DOHH2 (cell line): ENCODE measurements at regions not wholly inside any gene's neighbourhood (a gene's known extent, or its start where the extent isn't known, plus 50 kb on each side); places are given as distances from the start of the nearest gene placed in this dataset.

Experiments used
- H3F3A ChIP-seq: fragments of 200-600 bp; sonication (generic), shearing (Covaris generic); 2 replicates; pipeline ENCODE4 v1.6.0; 2016; ENCODE audit warnings: antibody characterized with exemption, mild to moderate bottlenecking; ENCODE audit not compliant: control insufficient read depth, insufficient read depth
- H3K27ac ChIP-seq: fragments of 200-600 bp; sonication (generic); 2 replicates; pipeline ENCODE4 v1.5.1; 2014; ENCODE audit warnings: low read depth, mild to moderate bottlenecking, low read length, moderate library complexity
- H3K27me3 ChIP-seq: fragments of 200-600 bp; sonication (generic); 2 replicates; pipeline ENCODE4 v1.6.1; 2014; ENCODE audit warnings: mild to moderate bottlenecking, low read length, mixed read lengths; ENCODE audit not compliant: control insufficient read depth
- H3K36me3 ChIP-seq: fragments of 200-600 bp; sonication (generic); 2 replicates; pipeline ENCODE4 v1.6.1; 2014; ENCODE audit warnings: mild to moderate bottlenecking, low read length, moderate library complexity, mixed read lengths; ENCODE audit not compliant: control insufficient read depth
- H3K4me1 ChIP-seq: fragments of 200-600 bp; sonication (generic); 2 replicates; pipeline ENCODE4 v1.6.1; 2014; ENCODE audit warnings: mild to moderate bottlenecking, low read length, mixed read lengths; ENCODE audit not compliant: control insufficient read depth
- H3K4me2 ChIP-seq: fragments of 200-600 bp; sonication (generic); 2 replicates; pipeline ENCODE4 v1.6.0; 2014; ENCODE audit warnings: mild to moderate bottlenecking, low read length, moderate library complexity
- H3K4me3 ChIP-seq: fragments of 200-600 bp; sonication (generic); 2 replicates; pipeline ENCODE4 v1.5.1; 2014; ENCODE audit warnings: mild to moderate bottlenecking, low read length, mixed read lengths
- H3K79me2 ChIP-seq: fragments of 200-600 bp; sonication (generic); 2 replicates; pipeline ENCODE4 v1.6.1; 2014; ENCODE audit warnings: mild to moderate bottlenecking, low read length, mixed read lengths; ENCODE audit not compliant: control insufficient read depth
- H3K9me2 ChIP-seq: fragments of 200-600 bp; sonication (generic); replicated peaks from 2 replicates; pipeline ENCODE4 v1.6.1; 2014; ENCODE audit warnings: mild to moderate bottlenecking, low read length, mixed read lengths; ENCODE audit not compliant: control insufficient read depth
- H3K9me3 ChIP-seq: fragments of 200-600 bp; sonication (generic); 2 replicates; pipeline ENCODE4 v1.6.1; 2014; ENCODE audit warnings: antibody characterized with exemption, low read length, mixed read lengths; ENCODE audit not compliant: control insufficient read depth, insufficient read depth
- H4K20me1 ChIP-seq: fragments of 200-600 bp; sonication (generic); 2 replicates; pipeline ENCODE4 v1.6.0; 2014; ENCODE audit warnings: low read depth, mild to moderate bottlenecking, antibody characterized with exemption, low read length, moderate library complexity; ENCODE audit not compliant: control insufficient read depth, insufficient read depth
- EZH2phosphoT487 ChIP-seq: fragments of 200-600 bp; sonication (generic); IDR thresholded peaks from 2 replicates; pipeline ENCODE4 v1.6.1; 2017; ENCODE audit warnings: borderline replicate concordance, mild to moderate bottlenecking, antibody characterized with exemption, low read length, moderate library complexity, mixed read lengths
- TF ChIP-seq, protein P1 (sequence below): fragments of 200-600 bp; sonication (generic); IDR thresholded peaks from one replicate; pipeline ENCODE4 v1.5.1; 2014; ENCODE audit warnings: antibody characterized with exemption, mild to moderate bottlenecking, low read depth, low read length; ENCODE audit not compliant: poor library complexity, severe bottlenecking

DNA sequence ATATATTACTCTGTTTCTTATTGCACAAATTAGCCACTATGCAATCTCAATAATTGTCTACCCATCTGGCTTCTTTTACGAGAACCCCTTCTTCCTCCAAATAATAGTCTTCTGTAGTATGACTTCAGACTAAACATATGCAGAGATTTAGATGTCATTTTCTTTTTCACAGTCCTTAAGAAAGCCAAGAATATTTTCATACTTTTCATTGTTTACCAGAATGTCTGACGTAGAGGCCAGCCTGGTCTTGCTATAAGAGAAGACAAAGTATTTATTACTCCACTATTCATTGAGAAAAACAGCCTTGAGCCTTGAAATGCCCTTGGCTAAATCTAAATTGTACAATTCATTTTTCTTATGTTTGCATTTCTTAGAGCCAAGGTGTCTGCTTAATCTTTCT is 714.9 kb upstream of the CXADR start:
- no peak for TF ChIP-seq EZH2phosphoT487
- TF ChIP-seq, protein P1, sequence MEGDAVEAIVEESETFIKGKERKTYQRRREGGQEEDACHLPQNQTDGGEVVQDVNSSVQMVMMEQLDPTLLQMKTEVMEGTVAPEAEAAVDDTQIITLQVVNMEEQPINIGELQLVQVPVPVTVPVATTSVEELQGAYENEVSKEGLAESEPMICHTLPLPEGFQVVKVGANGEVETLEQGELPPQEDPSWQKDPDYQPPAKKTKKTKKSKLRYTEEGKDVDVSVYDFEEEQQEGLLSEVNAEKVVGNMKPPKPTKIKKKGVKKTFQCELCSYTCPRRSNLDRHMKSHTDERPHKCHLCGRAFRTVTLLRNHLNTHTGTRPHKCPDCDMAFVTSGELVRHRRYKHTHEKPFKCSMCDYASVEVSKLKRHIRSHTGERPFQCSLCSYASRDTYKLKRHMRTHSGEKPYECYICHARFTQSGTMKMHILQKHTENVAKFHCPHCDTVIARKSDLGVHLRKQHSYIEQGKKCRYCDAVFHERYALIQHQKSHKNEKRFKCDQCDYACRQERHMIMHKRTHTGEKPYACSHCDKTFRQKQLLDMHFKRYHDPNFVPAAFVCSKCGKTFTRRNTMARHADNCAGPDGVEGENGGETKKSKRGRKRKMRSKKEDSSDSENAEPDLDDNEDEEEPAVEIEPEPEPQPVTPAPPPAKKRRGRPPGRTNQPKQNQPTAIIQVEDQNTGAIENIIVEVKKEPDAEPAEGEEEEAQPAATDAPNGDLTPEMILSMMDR, result no peak
- Histone ChIP-seq H3K9me3 (peaks cover 4% of the 10 kb centered on the region; the same call in 1 of the 2 replicates), H3K79me2 (no peaks in the 10 kb centered on the region)

DNA sequence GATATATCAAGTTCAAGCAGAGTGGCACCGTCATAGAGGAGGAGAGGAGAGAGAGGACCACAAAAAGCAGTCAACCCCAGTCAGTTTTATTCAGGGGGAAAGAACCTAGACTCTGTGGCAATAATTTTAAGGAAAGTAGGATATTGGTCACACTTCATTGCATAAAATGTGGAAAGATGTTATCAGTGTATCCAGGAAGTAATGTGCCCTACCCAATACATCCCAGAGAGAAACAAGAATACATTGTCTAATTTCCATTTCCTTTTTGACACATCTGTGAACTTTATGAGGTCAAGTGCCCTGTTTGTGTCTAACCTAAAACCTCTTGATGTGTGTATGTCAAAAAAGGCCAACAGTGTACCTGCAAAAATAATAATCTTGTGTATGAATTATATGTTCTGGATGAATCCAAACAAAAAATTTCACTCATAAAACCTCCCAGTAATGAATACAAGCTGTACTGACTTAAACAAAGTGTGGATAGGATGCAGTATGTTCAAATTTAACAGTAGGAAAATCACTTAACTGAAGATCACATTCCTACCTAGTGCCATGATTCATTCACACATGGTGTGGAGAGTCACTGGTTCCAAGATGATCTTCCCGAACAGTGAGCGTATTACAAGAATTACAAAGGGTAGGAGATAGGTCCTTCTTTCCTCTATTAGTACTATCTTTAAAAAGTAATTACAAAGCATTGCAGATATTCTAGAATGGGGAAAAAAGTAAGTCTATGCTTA is 712.1 kb upstream of the CXADR start:
- no peak overlapping the region for H3K4me2 ChIP-seq
- no peaks in the 10 kb centered on the region for H3K36me3 ChIP-seq
- H4K20me1 ChIP-seq, result no peaks in the 10 kb centered on the region
- H3K27ac ChIP-seq, result no peak overlapping the region
- no peak overlapping the region for H3K4me3 ChIP-seq
- H3K4me1 ChIP-seq, result no peaks in the 10 kb centered on the region
- no peaks in the 10 kb centered on the region for H3K9me2 ChIP-seq
- no peaks in the 10 kb centered on the region for H3K27me3 ChIP-seq
- peaks cover 4% of the 10 kb centered on the region; the same call in 1 of the 2 replicates for H3K9me3 ChIP-seq
- H3F3A ChIP-seq, result no peaks in the 10 kb centered on the region
- no peaks in the 10 kb centered on the region for H3K79me2 ChIP-seq
- no peak for TF ChIP-seq EZH2phosphoT487
- TF ChIP-seq, protein P1, result no peak

More for the DNA sequence above, 714.9 kb upstream of the CXADR start:
- Histone ChIP-seq H3K36me3 (no peaks in the 10 kb centered on the region), H3K9me2 (no peaks in the 10 kb centered on the region), H3K27me3 (no peaks in the 10 kb centered on the region), H3K4me3 (no peak overlapping the region), H3K27ac (no peak overlapping the region), H3K4me1 (no peaks in the 10 kb centered on the region), H3F3A (no peaks in the 10 kb centered on the region), H3K4me2 (no peak overlapping the region), H4K20me1 (no peaks in the 10 kb centered on the region)

DNA sequence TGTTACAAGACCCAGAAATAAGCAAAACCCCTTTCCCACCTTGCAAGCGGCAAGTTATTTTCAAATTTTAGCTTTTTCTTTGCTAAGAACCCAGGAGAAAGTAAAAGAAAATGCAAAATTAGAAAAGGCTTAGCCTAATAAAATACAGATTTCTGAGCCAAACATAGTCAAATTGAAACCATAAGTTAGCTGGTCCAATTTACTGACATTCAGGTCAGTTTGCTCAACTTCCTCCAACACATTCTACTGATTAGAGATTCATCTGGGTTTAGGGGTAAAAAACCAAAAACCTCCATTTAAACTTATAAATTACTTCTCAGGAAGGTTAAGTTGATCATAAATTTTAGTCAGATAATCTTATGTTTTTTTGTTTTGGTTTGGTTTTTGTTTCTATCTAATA is 701.8 kb upstream of the CXADR start:
- Histone ChIP-seq H4K20me1 (no peaks in the 10 kb centered on the region), H3K27me3 (no peaks in the 10 kb centered on the region), H3K79me2 (no peaks in the 10 kb centered on the region), H3K4me1 (no peaks in the 10 kb centered on the region), H3K4me3 (no peak overlapping the region), H3F3A (no peaks in the 10 kb centered on the region), H3K9me2 (no peaks in the 10 kb centered on the region), H3K9me3 (no peaks in the 10 kb centered on the region; the same call in 1 of the 2 replicates), H3K36me3 (no peaks in the 10 kb centered on the region), H3K4me2 (no peak overlapping the region), H3K27ac (no peak overlapping the region)
- TF ChIP-seq EZH2phosphoT487, result no peak
- TF ChIP-seq, protein P1, result no peak
